ENCODE measurements at regions not wholly inside any gene's neighbourhood (a gene's known extent, or its start where the extent isn't known, plus 50 kb on each side); places are given as distances from the start of the nearest gene placed in this dataset.

- 89 to 98% (median 91%) methylated on average over 2 of the region's 2 CpGs for WGBS, 3 donors
- no peak for TF ChIP-seq CTCF (IDR thresholded peaks at IDR 0.05)
- intact Hi-C loops (cut with DNase I) = loop anchor here (5.0 to 10.0 kb wide), 4 partner anchors 82 to 830 kb away; partner anchors contain the start of genes MKX (in 1 of the 2) and MPP7 (in 1 of the 2)
- Histone ChIP-seq H3K36me3 (ENCODE audit: insufficient read depth in 1 of 2, low read depth in 1 of 2) (no peaks in the 10 kb centered on the region), H3K27ac (no peak overlapping the region), H3K4me3 (no peak overlapping the region), H3K9me3 (no peaks in the 10 kb centered on the region), H3K4me1 (peaks cover 16% of the 10 kb centered on the region), H3K27me3 (ENCODE audit: insufficient read depth in 3 of 3, low read length in 2 of 3) (no peaks in the 10 kb centered on the region)
- DNase-seq = no peak
- ATAC-seq = no peak
These were observed 81.7 kb upstream of the MPP7 start for GRCh38 chr10:28384557-28384956.

GRCh38 chr10:28385748-28386502 lies 83.1 kb upstream of the MPP7 start:
- ATAC-seq = no peak
- Histone ChIP-seq H3K27me3 (ENCODE audit: insufficient read depth in 3 of 3, low read length in 2 of 3) (no peaks in the 10 kb centered on the region), H3K36me3 (ENCODE audit: insufficient read depth in 1 of 2, low read depth in 1 of 2) (no peaks in the 10 kb centered on the region), H3K4me1 (peaks cover 16% of the 10 kb centered on the region), H3K9me3 (no peaks in the 10 kb centered on the region), H3K4me3 (no peak overlapping the region), H3K27ac (no peak overlapping the region)
- intact Hi-C loops (cut with DNase I) = loop anchor here (10.0 kb wide), 2 partner anchors 641 to 831 kb away; partner anchors contain the start of gene MKX (in 1 of the 2)
- TF ChIP-seq CTCF (IDR thresholded peaks at IDR 0.05) = no peak
- no peak for DNase-seq
- 73 to 83% (median 78%) methylated on average over 6 of the region's 6 CpGs for WGBS, 3 donors

- TF ChIP-seq CTCF (IDR thresholded peaks at IDR 0.05) = no peak
- WGBS, 3 donors = 59 to 66% (median 62%) methylated on average over 4 of the region's 4 CpGs
- ATAC-seq = no peak
These were observed 83.6 kb upstream of the MPP7 start for GRCh38 chr10:28386503-28386868.

GRCh38 chr10:28387140-28387539 lies 84.3 kb upstream of the MPP7 start:
- intact Hi-C loops (cut with DNase I) = loop anchor here (10.0 kb wide), 2 partner anchors 642 to 832 kb away; partner anchors contain the start of gene MKX (in 1 of the 2)
- TF ChIP-seq CTCF (IDR thresholded peaks at IDR 0.05) = no peak
- DNase-seq (peak in 1 of 2 donors; percentile 63), ATAC-seq (peak in 3 of 4 donors; percentile 75 to 97 (median 94))
- Histone ChIP-seq H3K4me3 (no peak overlapping the region), H3K9me3 (no peaks in the 10 kb centered on the region), H3K36me3 (ENCODE audit: insufficient read depth in 1 of 2, low read depth in 1 of 2) (no peaks in the 10 kb centered on the region), H3K27ac (no peak overlapping the region), H3K4me1 (peaks cover 8% of the 10 kb centered on the region), H3K27me3 (ENCODE audit: insufficient read depth in 3 of 3, low read length in 2 of 3) (no peaks in the 10 kb centered on the region)
- 20 to 40% (median 23%) methylated on average over 7 of the region's 7 CpGs for WGBS, 3 donors

More at GRCh38 chr10:28386503-28386868, 83.6 kb upstream of the MPP7 start:
- Histone ChIP-seq H3K4me1 (peaks cover 10% of the 10 kb centered on the region), H3K36me3 (ENCODE audit: insufficient read depth in 1 of 2, low read depth in 1 of 2) (no peaks in the 10 kb centered on the region), H3K9me3 (no peaks in the 10 kb centered on the region), H3K27me3 (ENCODE audit: insufficient read depth in 3 of 3, low read length in 2 of 3) (no peaks in the 10 kb centered on the region), H3K27ac (no peak overlapping the region), H3K4me3 (no peak overlapping the region)
- DNase-seq = no peak
- intact Hi-C loops (cut with DNase I) = loop anchor here (10.0 kb wide), 2 partner anchors 642 to 832 kb away; partner anchors contain the start of gene MKX (in 1 of the 2)
